ENCODE measurements at regions not wholly inside any gene's neighbourhood (a gene's known extent, or its start where the extent isn't known, plus 50 kb on each side); places are given as distances from the start of the nearest gene placed in this dataset.

GRCh38 chr16:85346404-85347212 lies 234.3 kb upstream of the CIBAR2 start:
- Histone ChIP-seq H3K14ac (ENCODE audit: insufficient read depth, low read length) (no peak overlapping the region), H3K23ac (ENCODE audit: insufficient read length, low read depth, low read length) (no peak overlapping the region), H2BK5ac (ENCODE audit: insufficient read length, low read length) (no peak overlapping the region), H2AFZ (ENCODE audit: low read length) (no peak overlapping the region), H3T11ph (ENCODE audit: low read length) (no peak overlapping the region), H3K9me3 (ENCODE audit: control insufficient read depth, low read depth, low read length) (no peaks in the 10 kb centered on the region), H3K9ac (ENCODE audit: extremely low read depth, insufficient read length, low read length) (no peak overlapping the region), H2BK120ac (ENCODE audit: low read depth, low read length, poor library complexity, severe bottlenecking) (no peak overlapping the region), H4K5ac (ENCODE audit: insufficient read length, low read depth, low read length) (no peak overlapping the region), H2AK5ac (ENCODE audit: insufficient read length, low read length) (no peak overlapping the region), H3K27ac (ENCODE audit: insufficient read length, low read depth, low read length) (no peak overlapping the region), H4K20me1 (ENCODE audit: control insufficient read depth, insufficient read depth, insufficient read length) (no peaks in the 10 kb centered on the region), H3K23me2 (ENCODE audit: insufficient read length, low read depth, low read length, poor library complexity, severe bottlenecking) (no peaks in the 10 kb centered on the region), H4K91ac (ENCODE audit: insufficient read length, low read depth, low read length) (no peak overlapping the region), H2BK20ac (ENCODE audit: low read depth, low read length, poor library complexity, severe bottlenecking) (no peak overlapping the region), H2BK12ac (ENCODE audit: insufficient read length, low read depth, low read length) (no peak overlapping the region), H3K4me2 (ENCODE audit: insufficient read depth, insufficient read length, low read length) (no peak overlapping the region), H3K4ac (ENCODE audit: low read depth, low read length) (no peak overlapping the region), H4K8ac (replicated peaks; ENCODE audit: insufficient read length, low read depth, low read length) (no peak overlapping the region), H3K79me1 (ENCODE audit: insufficient read depth, low read depth, low read length, poor library complexity, severe bottlenecking) (no peaks in the 10 kb centered on the region), H3K79me2 (ENCODE audit: insufficient read depth, low read length) (no peaks in the 10 kb centered on the region), H3K4me1 (ENCODE audit: insufficient read depth, low read length) (no peaks in the 10 kb centered on the region), H2BK15ac (ENCODE audit: low read depth, low read length) (no peak overlapping the region), H3K27me3 (ENCODE audit: insufficient read depth, low read length) (no peaks in the 10 kb centered on the region), H3K56ac (ENCODE audit: insufficient read length, low read depth, low read length) (no peak overlapping the region), H3K18ac (ENCODE audit: insufficient read length, low read depth, low read length) (no peak overlapping the region)
- DNase-seq = no peak
- Mint-ChIP-seq H3K9me3 (no peaks in the 10 kb centered on the region; a peak in 2 of 5 replicates), H3K27ac (no peak overlapping the region), H3K27me3 (ENCODE audit: low read depth) (peaks cover 21% of the 10 kb centered on the region), H3K4me1 (peaks cover 0 to 12% of the 10 kb centered on the region in 2 experiments; a peak in 3 of 4 replicates), H3K4me3 (no peak overlapping the region), H3K36me3 (ENCODE audit: insufficient read depth in 1 of 3, low read depth in 3 of 3) (no peaks in the 10 kb centered on the region)
- no CpG with 5 or more reads among the region's 12 CpGs for WGBS (ENCODE audit: extremely low coverage, insufficient read length, low lambda C conversion rate)
- TF ChIP-seq CTCF (conservative IDR thresholded peaks at IDR 0.05) = no peak

All from H9 (cell line).